Type B pancreatic cell (in vitro differentiated cells): ENCODE measurements at regions not wholly inside any gene's neighbourhood (a gene's known extent, or its start where the extent isn't known, plus 50 kb on each side); places are given as distances from the start of the nearest gene placed in this dataset.

Experiments
- DNase-seq: peaks from one replicate; pipeline ENCODE4 v3.0.0; 2021; ENCODE audit warnings: mixed read lengths; ENCODE audit not compliant: unreplicated experiment; ENCODE audit errors: extremely low spot score
- H3K27ac Mint-ChIP-seq: 2 replicates; pipeline ENCODE4 v1.8.0; 2021; ENCODE audit warnings: mild to moderate bottlenecking, mixed read lengths
- H3K27me3 Mint-ChIP-seq: 2 replicates; pipeline ENCODE4 v1.8.0; 2021; ENCODE audit warnings: mixed read lengths
- H3K36me3 Mint-ChIP-seq: 2 replicates; pipeline ENCODE4 v1.8.0; 2021; ENCODE audit warnings: mixed read lengths
- H3K4me1 Mint-ChIP-seq: one replicate; pipeline ENCODE4 v1.8.0; 2021; ENCODE audit warnings: mixed read lengths; ENCODE audit not compliant: unreplicated experiment
- H3K4me3 Mint-ChIP-seq: 2 replicates; pipeline ENCODE4 v1.8.0; 2021; ENCODE audit warnings: mild to moderate bottlenecking, mixed read lengths
- H3K9me3 Mint-ChIP-seq: 2 replicates; pipeline ENCODE4 v1.8.0; 2021; ENCODE audit warnings: mixed read lengths
- TF ChIP-seq, protein P1 (sequence below): fragments of 200-600 bp; sonication (generic); conservative IDR thresholded peaks from 2 replicates; pipeline ENCODE4 v1.5.0; 2021; ENCODE audit warnings: antibody characterized with exemption, mild to moderate bottlenecking

DNA sequence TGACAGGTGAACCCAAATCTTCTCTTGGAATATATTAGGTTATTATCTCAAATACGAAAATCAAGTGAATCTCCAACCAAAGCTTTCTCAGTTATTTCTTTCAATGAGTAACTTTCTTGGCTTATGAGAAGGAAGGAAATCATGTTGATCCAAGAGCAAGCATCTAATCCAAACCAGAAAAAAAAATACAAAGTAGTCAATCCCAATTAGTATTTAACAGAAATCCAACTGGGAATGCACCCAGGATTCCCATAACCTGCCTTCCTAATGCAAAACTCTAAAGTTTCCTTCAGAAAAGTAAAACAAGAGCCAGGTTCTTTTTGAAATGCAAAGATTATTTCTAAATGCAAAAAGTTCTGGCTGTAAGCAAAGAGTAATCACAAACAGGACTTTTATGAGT is 289.3 kb downstream of the SHOX2 start:
- Mint-ChIP-seq H3K36me3 (no peaks in the 10 kb centered on the region), H3K4me3 (no peak overlapping the region), H3K27me3 (peaks cover 3% of the 10 kb centered on the region), H3K4me1 (no peaks in the 10 kb centered on the region), H3K27ac (no peak overlapping the region), H3K9me3 (no peaks in the 10 kb centered on the region)
- TF ChIP-seq, protein P1, sequence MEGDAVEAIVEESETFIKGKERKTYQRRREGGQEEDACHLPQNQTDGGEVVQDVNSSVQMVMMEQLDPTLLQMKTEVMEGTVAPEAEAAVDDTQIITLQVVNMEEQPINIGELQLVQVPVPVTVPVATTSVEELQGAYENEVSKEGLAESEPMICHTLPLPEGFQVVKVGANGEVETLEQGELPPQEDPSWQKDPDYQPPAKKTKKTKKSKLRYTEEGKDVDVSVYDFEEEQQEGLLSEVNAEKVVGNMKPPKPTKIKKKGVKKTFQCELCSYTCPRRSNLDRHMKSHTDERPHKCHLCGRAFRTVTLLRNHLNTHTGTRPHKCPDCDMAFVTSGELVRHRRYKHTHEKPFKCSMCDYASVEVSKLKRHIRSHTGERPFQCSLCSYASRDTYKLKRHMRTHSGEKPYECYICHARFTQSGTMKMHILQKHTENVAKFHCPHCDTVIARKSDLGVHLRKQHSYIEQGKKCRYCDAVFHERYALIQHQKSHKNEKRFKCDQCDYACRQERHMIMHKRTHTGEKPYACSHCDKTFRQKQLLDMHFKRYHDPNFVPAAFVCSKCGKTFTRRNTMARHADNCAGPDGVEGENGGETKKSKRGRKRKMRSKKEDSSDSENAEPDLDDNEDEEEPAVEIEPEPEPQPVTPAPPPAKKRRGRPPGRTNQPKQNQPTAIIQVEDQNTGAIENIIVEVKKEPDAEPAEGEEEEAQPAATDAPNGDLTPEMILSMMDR, result no peak
- no peak for DNase-seq

DNA sequence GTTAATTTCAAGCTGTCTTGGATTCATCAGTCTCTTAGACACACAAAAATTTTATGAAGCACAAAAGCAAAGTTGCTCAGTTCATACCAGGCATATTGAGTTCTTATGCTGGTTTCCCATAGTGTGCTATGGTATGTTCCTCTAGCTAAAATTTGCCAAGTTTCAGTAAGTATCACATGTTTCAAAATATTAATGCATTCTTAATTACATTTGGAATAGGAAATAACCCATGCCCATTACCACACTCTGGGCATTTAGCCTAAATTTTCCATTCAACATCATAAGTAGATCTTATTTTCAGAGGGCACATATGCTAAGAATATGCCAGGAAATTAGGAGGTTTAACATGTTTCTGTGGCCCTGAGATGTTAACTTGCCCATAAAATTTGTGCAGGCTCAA is 289.9 kb downstream of the SHOX2 start:
- Mint-ChIP-seq H3K36me3 (no peaks in the 10 kb centered on the region), H3K27ac (no peak overlapping the region), H3K4me1 (peaks cover 3% of the 10 kb centered on the region), H3K4me3 (no peak overlapping the region), H3K27me3 (peaks cover 3% of the 10 kb centered on the region), H3K9me3 (no peaks in the 10 kb centered on the region)
- TF ChIP-seq, protein P1, result no peak
- DNase-seq, result no peak

DNA sequence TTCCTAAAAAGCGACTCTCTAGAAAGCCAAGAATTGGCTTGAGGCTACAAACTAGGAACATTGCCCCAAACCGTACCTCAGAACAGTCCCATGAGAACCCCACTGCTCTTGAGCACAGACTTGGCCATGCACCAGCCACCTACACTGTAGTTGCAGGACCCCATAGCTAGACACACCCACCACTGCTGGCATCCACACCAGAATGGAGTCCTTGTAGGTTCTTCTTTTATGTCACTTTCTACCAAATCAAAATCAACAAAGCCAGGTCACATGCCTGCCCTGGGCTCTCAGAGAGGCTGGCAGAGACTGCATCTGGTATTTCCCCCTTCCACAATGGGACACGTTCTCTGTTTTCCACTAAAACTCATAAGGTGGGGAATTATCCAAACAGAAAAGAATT is 290.5 kb downstream of the SHOX2 start:
- Mint-ChIP-seq H3K4me3 (no peak overlapping the region), H3K4me1 (peaks cover 5% of the 10 kb centered on the region), H3K36me3 (no peaks in the 10 kb centered on the region), H3K27ac (no peak overlapping the region), H3K9me3 (no peaks in the 10 kb centered on the region), H3K27me3 (peaks cover 3% of the 10 kb centered on the region)
- TF ChIP-seq, protein P1, result no peak
- no peak for DNase-seq

DNA sequence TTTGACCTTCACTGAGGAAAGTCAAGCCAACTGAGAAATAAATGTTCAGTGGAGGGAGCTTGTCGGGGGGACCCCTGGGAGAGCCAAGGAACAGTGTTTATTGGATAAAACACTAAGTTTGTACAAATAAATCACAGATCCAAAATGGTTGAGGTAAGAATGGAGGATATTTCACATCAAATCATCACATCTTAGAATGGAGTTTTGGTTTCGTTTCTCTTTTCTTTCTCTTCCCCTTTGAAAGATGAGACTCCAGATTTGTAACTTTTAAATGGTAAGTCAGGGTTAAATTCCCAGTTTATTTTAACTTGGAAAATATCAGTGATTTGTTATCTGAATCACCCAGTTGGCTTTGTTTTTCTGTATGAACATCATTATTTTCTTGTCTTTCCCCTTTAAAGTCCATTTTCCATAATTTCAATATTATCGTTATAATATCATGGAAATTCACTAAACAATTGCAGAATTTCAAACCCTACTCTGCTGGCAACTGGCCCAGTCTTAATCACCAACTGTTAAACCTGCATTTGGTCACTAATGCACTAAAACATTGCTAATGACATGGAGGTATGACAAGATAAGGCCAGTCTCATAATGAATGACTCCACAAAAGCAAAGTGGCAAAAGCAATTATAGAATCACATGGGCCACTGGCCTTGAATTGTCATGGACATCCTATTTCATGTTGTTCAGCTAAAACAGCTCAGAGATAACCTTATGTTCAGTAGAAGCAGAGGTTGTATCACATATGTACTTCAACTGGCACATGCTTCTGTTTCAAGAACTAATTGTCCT is 295.1 kb downstream of the SHOX2 start:
- H3K4me1 Mint-ChIP-seq, result peaks cover 5% of the 10 kb centered on the region
- H3K36me3 Mint-ChIP-seq, result no peaks in the 10 kb centered on the region
- no peak overlapping the region for H3K27ac Mint-ChIP-seq
- DNase-seq, result no peak
- H3K27me3 Mint-ChIP-seq, result no peaks in the 10 kb centered on the region
- no peak overlapping the region for H3K4me3 Mint-ChIP-seq
- no peaks in the 10 kb centered on the region for H3K9me3 Mint-ChIP-seq
- TF ChIP-seq, protein P1, result no peak

DNA sequence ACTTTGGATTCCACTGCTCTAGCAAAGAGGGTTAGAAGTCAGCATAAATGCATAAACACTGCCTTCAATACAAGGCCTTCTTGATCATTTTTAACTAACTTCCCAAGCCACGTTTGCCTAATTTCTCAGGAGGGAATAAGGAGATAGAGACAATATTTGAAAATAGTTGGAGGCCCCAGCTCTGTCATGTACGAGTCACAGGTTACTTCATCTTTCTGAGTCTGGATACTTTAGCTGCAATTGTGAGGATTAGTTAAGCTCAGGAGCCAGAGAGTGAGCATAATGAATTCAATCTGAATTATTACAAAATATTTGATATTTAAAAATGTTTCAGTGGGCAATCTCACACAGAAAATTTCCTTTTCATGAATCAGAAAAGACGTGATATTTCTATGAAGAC is 298.9 kb downstream of the SHOX2 start:
- Mint-ChIP-seq H3K4me3 (no peak overlapping the region), H3K36me3 (no peaks in the 10 kb centered on the region), H3K27ac (no peak overlapping the region), H3K9me3 (peaks cover 6% of the 10 kb centered on the region), H3K4me1 (peaks cover 9% of the 10 kb centered on the region), H3K27me3 (no peaks in the 10 kb centered on the region)
- TF ChIP-seq, protein P1, result no peak
- DNase-seq, result no peak
